Stimulated activated CD8-positive, alpha-beta memory T cell treated with anti-CD3 and anti-CD28 coated beads, Interleukin-15, amount 100 ng/mL, for 4 hours (primary cell): ENCODE measurements at regions not wholly inside any gene's neighbourhood (a gene's known extent, or its start where the extent isn't known, plus 50 kb on each side); places are given as distances from the start of the nearest gene placed in this dataset.

Experiments
- DNase-seq, 2 donors: peaks; one replicate each; pipeline ENCODE4 v3.0.0-alpha.2; 2020; ENCODE audit warnings: low read depth in 2 of 2

DNA sequence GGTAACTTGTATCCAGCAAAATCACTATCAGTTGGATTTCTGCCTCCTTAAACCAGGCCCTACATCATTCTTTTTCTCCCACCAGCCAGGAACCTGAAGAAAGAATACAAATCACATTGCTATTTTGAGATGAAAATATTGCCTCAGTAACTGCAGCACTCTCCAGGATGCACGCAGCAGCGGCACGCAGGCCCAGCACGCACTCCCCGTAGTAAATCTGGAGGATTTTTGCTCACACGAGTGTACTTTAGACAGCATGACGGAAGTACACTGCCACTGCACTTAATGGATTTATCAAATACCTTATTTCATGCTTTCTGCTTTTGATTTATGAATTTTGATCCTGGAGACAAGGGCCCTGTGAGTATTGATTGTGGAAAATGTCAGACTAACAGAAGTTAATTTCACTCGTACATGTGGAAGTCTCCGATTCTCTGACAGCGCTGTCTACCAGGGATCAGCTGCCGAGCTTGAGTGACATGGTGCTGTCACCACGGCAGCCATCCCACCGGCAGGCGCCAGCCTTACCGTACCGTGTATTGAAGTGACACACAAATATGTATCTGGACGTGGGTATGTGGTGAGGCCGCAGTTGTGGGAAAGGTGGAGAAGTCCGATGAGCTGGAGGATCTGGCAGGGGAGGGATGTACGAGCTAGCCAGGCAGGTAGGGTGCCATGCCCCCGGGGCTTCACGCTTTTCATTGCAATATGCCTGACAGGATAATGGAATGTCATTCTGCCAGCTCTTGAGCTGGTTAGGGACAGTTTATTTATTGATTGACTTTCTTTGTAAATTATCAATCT, 863.7 kb downstream of the GALR1 start:
- DNase-seq: no peak

DNA sequence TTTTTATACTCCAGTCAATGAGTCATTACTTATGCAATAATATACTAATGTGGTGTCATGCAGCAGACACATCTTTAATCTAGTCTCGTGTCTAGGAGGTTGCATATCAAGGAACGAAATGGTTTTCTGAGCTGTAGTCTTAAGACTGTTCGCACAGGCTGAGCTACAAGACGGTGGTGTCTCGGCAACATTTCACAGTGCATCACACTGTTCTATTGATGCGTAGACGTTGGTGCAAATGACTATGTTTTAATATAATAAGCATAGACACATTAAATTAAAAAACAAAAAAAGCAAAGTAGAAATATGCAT, 864.2 kb downstream of the GALR1 start:
- no peak for DNase-seq

DNA sequence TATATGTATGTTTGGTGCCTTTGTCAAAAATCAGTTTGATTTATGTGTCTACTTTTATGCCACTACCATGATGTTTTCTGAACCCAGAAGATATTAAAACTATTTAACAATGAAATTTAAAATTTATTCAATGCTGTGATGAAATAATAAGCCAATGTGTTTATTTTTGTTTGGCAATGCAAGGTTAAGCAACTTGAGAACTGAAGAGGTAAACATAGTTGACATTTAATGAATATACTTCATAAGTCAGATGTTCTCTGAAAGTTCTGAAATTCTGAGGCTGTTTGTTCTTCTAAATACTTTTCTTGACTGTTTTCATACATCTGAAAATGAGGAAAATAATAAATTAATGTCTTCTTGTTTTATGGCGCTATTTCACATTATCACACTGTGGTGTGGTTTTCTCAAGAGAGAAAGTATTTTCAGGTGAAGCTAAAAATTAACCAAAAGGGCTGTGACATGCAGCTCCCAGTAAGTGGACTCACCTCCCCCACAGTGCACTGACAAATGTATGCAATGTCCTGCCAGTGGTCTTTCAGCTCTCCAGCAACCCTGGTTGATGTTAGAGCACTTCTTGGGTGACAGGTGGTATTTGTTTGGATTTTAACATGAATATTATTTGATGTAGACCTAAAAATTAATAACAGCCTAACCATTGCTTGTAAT, 863.6 kb upstream of the SALL3 start:
- DNase-seq: no peak

DNA sequence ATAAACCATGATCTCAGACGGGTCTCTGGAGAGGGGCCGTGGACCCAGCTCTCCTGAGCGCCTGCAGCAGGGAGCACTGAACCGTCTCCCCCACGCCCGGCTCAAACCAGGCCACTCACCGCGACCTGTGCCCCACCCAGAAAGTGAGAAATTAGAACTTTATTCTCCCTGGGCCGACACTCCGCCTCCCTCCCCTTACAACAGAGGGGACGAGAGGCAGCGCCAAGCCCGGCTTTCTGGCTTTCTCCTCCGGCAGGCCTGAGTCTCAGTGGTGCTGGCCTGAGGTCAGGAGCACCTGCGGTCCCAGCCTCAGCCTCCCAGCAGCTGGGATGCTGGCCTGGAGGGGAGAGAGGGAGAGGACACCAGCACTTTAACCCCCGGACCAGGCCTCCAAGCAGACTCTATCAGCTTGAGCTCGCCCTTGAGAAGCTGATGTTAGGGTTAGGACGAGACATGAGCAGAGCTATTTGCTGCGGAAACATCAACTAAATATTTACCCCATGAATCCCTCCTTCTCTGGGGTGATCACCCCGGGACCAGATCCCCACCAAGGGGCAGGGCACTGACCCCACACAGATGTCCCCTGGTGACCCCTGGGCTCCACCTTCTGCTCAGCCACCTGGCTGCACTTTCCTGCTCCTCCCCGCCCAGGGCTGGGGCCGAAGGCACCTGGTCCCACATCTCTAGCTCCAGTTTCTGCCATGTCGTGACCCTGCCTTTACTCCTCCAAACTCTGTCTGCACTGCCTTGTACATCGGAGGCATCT, 856.3 kb upstream of the SALL3 start:
- no peak for DNase-seq

DNA sequence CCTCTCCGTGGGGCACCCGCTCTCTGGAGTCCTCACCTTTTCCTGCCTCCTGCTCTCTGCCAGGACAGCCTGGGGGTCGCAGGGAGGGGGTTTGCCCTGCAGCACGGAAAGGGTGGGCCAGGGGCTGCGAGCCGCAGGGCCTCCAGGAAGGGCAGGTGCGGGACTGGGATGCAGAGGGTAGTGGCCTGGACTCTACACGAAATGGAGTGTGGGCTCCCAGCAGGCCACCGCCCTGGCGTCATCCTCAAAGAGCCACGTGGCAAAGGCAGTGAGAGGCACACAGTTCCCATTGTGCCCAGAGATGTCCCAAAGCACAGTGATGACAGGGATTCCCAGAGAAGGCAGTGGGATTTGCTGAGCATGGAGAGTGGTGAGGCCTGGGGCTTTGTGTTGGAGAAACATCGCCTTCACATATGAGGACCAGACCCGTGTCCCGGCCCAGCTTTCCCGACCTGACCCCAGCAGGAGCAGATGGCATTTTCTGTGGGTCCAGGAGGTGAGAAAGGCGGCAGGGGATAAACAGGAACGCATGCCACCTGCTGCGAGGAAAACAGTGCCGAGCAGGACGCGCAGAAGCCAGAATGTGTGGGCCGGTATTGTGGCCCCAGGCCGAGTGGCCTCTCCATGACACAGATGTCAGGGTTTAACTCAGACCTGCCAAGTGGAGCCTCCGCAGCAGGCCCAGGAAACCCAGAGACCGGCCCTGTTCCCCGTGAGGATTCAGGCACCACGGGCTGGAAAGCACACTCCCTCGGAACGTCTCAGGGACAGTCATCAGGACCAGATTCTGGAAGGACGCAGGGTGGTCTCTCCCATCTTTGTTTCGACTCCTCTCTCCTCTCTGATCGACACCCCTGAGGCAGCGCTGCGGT, 855.5 kb upstream of the SALL3 start:
- no peak for DNase-seq

DNA sequence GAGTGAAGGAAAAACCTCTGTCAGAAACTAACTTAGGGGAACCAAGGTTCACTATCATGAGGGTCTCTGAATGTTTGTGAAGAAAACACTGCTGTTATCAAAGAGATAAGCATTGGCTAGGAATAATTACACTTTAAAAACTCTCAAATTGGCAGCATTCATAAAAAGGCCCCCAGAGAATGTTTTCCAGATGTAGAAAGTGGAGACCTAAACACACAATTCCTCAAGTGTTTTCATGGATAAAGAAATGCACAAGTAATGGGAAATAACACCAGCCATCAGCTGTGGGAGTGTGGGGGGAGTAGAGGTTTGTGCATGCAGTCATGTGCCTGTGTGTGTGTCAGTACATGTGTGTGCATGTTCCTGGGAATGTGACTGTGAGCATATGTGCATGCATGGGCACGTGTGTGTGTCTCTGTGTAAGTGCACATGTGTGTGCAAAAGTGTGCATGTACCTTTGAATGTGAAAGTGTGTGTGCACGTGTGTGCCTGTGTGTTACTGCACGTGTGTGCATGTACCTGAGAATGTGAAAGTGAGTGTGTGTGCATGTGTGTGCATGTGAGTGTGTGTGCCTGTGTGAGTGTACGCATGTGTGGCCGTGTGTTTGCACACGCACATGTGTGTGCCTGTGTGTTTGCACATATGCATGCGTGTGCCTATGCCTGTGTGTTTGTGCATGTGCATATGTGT, 854.3 kb upstream of the SALL3 start:
- no peak for DNase-seq

DNA sequence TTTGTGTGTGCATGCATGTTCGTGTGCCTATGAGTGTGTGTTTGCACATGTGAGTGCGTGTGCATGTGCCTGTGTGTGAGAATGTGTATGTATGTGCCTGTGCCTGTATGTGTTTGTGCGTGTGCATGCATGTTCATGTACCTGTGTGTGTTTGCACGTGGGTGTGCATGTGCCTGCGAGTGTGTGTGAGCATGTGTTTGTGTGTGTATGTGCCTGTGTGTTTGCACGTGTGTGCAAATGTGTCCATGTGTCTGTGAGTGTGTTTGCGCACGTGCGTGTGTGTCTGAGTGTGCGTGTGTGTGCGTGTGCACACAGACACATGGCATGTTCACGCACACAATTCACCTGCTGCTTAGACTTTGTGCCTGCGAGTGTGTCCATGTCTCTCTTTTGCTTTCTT, 853.5 kb upstream of the SALL3 start:
- DNase-seq: no peak

DNA sequence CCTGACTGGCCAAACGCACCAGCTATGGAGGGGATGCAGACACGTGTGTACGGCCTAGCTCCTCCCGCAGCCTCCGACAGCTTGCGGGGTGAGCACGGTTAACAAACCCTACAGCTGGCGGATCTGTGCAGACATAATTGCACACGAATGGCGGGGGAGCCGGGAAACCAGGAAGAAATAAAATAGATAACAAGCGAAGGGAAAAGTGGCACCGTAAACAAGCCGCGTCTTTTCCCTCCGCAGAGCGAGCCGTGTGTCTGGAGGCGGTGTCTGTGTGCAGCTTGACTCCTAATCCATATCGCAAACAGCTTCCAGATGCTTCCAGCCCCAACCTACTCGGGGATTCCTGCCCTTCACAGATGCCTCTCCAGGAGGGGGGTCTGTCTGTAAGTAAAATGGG, 853.1 kb upstream of the SALL3 start:
- no peak for DNase-seq

GRCh38 chr18:78127041-78127440, 852.6 kb upstream of the SALL3 start:
- no peak for DNase-seq

DNA sequence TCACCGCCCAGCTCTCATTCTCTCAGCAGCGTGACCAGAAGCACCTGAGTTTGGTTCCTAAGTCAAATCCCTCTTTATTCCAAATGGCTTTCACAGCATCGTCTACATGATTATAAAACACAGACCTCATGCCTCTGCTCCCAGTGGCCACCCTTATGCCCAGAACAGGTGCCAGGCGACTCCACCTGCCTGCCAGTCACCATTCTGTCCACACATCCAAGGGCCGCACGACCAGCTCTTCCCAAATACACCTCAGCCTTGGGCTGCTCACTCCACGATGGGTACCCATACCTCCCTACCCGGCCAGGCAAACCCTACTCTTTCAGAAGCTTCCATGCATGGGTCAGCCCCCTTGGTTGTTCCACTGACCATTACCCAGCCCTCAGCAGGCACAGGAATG, 851.6 kb upstream of the SALL3 start:
- no peak for DNase-seq

GRCh38 chr18:78129260-78129659, 850.4 kb upstream of the SALL3 start:
- DNase-seq: no peak

- DNase-seq: no peak
Observed at GRCh38 chr18:78130232-78131195, 849.1 kb upstream of the SALL3 start.

- DNase-seq: no peak
Observed at GRCh38 chr18:78133729-78134128, 845.9 kb upstream of the SALL3 start.

DNA sequence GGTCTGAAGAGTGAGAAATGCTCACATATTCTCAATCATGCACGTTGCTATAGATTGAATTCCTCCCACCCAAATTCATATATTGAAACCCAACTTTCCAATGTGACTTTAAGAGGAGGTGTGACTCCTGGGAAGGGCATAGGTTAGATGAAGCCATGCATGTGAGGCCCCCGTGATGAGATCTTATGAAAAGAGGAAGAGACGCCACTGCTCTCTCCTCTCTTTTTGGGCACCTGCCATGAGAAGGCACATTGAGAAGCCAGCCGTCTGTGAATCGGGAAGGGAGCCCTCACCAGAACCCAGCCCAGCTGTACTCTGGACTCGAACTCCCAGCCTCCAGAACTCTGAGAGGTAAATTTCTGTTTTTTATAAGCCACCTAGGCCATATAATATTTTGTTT, 842.6 kb upstream of the SALL3 start:
- no peak for DNase-seq

DNA sequence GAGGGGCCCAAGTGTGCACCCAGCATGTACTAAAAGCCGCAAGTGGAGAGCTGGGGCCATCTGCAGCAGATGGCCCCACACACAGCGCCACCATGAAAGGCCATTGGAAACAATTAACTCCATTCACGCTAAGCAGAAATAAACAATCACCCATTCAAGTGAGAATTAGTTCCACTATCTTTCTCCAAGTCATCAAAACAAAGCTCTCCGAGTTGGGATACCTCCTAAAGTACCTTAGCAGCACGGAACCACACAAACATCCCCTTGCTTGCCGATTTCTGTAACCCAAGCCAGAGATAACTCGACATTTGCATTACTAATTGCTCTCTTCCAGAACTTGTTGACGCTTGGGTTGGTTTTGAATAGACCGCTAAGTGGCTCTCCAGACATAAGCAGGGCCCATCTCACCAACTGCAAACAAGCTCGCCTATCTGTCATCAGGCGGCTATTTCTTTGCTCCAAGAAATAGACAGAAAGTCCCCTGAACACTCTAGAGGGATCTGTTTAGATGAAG, 840.6 kb upstream of the SALL3 start:
- DNase-seq: no peak

DNA sequence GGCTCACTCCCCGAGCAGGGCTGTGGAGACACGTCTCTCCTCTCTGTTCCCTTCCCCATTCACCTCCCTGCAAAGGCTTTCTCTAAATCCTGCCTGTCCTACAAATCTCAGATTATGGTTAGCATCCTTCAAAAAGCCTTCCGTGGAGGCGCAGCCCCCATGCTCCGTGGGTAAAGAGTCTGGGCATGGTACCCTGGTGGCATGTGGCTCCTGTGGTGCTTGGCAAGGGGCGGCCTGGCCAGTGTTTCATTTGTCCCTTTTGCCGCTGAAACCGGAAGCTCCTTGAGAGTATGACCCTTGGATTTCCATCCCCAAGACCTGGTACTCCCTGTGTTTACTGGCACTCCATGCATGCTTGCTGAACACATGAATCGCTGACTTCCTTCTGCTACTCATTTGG, 839.3 kb upstream of the SALL3 start:
- no peak for DNase-seq

- no peak for DNase-seq
Observed at GRCh38 chr18:78144669-78145068, 834.9 kb upstream of the SALL3 start.

GRCh38 chr18:78145096-78145495, 834.5 kb upstream of the SALL3 start:
- no peak for DNase-seq

DNA sequence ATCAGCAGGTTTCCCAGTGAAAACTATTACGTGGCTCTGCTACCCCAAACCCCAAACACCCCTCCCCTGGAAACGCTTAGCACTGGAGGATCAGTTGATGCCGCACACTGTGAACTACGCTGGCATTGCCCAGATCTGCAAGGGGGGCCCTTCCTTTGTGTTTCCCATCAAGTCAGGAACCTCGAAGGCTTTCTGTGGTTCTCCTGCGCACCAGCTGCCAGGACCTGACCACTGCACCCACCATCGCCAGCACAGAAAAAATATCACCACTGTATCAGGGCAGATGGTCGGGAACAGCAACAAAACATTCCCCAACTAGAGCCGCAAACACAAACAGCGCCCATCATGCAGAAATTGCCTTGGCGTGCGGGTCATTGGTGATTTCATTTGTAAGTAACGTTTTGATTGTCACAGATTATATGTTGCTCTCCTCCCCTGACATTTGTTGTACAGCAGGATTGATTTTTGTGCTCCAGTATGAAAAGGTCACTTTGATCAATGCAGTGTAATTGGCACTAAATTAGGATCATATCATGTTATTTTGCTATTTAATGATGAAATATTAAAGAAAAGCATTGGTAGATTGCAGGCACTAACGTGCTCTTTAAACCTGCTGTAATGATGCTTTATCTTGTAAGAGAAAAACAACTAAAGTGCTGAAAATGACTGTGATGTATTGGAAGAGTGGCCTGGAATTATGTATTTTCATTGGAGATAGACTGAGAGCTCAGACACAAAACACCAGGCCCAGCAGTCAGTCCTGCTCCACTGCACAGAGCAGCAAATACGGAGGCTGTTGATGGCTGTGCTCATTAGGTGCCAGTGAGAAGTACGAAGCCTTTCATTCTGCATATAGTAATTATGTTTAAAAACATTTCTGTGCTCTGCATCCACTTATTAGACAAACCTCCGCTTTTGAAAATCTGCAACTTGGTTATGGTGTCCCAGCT, 833.2 kb upstream of the SALL3 start:
- DNase-seq: no peak
